ENCODE measurements at regions not wholly inside any gene's neighbourhood (a gene's known extent, or its start where the extent isn't known, plus 50 kb on each side); places are given as distances from the start of the nearest gene placed in this dataset.

DNA sequence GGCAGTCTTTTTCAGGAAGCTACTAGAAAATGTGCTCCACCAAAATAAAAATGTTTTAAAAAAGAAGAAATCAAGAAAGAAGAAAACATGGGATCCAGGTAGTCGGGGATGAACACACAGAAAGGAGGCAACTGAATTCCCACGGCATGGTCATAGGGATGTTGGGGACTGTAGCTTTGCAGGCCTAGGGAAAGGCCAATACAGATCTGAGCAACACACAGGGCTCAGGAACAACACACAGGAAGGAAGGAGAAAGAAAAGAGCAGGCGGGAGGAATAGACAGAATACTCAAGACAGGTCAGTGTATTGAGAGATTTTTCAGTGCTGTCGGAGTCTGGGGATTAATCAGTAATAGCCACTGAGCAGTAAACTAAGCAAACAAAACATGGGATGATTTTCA is 142.7 kb upstream of the SYT6 start:
- TF ChIP-seq, protein P1, sequence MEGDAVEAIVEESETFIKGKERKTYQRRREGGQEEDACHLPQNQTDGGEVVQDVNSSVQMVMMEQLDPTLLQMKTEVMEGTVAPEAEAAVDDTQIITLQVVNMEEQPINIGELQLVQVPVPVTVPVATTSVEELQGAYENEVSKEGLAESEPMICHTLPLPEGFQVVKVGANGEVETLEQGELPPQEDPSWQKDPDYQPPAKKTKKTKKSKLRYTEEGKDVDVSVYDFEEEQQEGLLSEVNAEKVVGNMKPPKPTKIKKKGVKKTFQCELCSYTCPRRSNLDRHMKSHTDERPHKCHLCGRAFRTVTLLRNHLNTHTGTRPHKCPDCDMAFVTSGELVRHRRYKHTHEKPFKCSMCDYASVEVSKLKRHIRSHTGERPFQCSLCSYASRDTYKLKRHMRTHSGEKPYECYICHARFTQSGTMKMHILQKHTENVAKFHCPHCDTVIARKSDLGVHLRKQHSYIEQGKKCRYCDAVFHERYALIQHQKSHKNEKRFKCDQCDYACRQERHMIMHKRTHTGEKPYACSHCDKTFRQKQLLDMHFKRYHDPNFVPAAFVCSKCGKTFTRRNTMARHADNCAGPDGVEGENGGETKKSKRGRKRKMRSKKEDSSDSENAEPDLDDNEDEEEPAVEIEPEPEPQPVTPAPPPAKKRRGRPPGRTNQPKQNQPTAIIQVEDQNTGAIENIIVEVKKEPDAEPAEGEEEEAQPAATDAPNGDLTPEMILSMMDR (IDR thresholded peaks at IDR 0.05; ENCODE audit: insufficient read depth, low read length, poor library complexity, severe bottlenecking): no peak
- no peak for TF ChIP-seq EZH2phosphoT487 (conservative IDR thresholded peaks at IDR 0.05; ENCODE audit: low read length)

Data from SU-DHL-6 (cell line).